ENCODE measurements at regions not wholly inside any gene's neighbourhood (a gene's known extent, or its start where the extent isn't known, plus 50 kb on each side); places are given as distances from the start of the nearest gene placed in this dataset.
A peak's percentile ranks its signal among the peaks of the same experiment; 100 is the strongest.

GRCh38 chr2:126446106-126446695 lies 209.8 kb upstream of the GYPC start:
- H3K4me1 ChIP-seq (ENCODE audit: control insufficient read depth in 4 of 4, insufficient read depth in 4 of 4, low read length in 3 of 4) = peaks cover 0 to 18% (median 13%) of the 10 kb centered on the region in 4 donors
- no peak overlapping the region for H3K4me3 ChIP-seq (ENCODE audit: low read depth in 1 of 3, low read length in 3 of 3)
- TF ChIP-seq FOXA2 (IDR thresholded peaks at IDR 0.05) (no peak), SP1 (IDR thresholded peaks at IDR 0.05) (no peak), TAF1 (conservative IDR thresholded peaks at IDR 0.05) (no peak), EGR1 (IDR thresholded peaks at IDR 0.05; ENCODE audit: low read depth in 2 of 2) (no peak), RXRA (IDR thresholded peaks at IDR 0.05) (no peak), GABPA (IDR thresholded peaks at IDR 0.05 in 1 of 2, conservative IDR thresholded peaks at IDR 0.05 in 1 of 2) (no peak), YY1 (IDR thresholded peaks at IDR 0.05) (no peak), JUND (IDR thresholded peaks at IDR 0.05) (no peak), HNF4G (IDR thresholded peaks at IDR 0.05) (no peak), RAD21 (IDR thresholded peaks at IDR 0.05) (no peak), MAX (IDR thresholded peaks at IDR 0.05) (no peak), HNF4A (conservative IDR thresholded peaks at IDR 0.05) (no peak), FOXA1 (IDR thresholded peaks at IDR 0.05) (no peak)
- TF ChIP-seq, protein P1, sequence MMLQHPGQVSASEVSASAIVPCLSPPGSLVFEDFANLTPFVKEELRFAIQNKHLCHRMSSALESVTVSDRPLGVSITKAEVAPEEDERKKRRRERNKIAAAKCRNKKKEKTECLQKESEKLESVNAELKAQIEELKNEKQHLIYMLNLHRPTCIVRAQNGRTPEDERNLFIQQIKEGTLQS (IDR thresholded peaks at IDR 0.05) = no peak
- TF ChIP-seq, protein P2, sequence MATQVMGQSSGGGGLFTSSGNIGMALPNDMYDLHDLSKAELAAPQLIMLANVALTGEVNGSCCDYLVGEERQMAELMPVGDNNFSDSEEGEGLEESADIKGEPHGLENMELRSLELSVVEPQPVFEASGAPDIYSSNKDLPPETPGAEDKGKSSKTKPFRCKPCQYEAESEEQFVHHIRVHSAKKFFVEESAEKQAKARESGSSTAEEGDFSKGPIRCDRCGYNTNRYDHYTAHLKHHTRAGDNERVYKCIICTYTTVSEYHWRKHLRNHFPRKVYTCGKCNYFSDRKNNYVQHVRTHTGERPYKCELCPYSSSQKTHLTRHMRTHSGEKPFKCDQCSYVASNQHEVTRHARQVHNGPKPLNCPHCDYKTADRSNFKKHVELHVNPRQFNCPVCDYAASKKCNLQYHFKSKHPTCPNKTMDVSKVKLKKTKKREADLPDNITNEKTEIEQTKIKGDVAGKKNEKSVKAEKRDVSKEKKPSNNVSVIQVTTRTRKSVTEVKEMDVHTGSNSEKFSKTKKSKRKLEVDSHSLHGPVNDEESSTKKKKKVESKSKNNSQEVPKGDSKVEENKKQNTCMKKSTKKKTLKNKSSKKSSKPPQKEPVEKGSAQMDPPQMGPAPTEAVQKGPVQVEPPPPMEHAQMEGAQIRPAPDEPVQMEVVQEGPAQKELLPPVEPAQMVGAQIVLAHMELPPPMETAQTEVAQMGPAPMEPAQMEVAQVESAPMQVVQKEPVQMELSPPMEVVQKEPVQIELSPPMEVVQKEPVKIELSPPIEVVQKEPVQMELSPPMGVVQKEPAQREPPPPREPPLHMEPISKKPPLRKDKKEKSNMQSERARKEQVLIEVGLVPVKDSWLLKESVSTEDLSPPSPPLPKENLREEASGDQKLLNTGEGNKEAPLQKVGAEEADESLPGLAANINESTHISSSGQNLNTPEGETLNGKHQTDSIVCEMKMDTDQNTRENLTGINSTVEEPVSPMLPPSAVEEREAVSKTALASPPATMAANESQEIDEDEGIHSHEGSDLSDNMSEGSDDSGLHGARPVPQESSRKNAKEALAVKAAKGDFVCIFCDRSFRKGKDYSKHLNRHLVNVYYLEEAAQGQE (IDR thresholded peaks at IDR 0.05) = no peak
- H3K36me3 ChIP-seq (ENCODE audit: control insufficient read depth in 4 of 4, insufficient read depth in 3 of 4, low read depth in 1 of 4, low read length in 3 of 4) = no peaks in the 10 kb centered on the region
- no peak overlapping the region for H3K27ac ChIP-seq (ENCODE audit: low read depth in 1 of 2, low read length in 2 of 2)
- 96% methylated on average over 3 of the region's 3 CpGs for WGBS
- H3K9me3 ChIP-seq (ENCODE audit: control insufficient read depth in 4 of 4, low read length in 3 of 4) = no peaks in the 10 kb centered on the region
- H3K9ac ChIP-seq (ENCODE audit: low read depth in 1 of 2, low read length in 2 of 2) = no peak overlapping the region
- H3K27me3 ChIP-seq (ENCODE audit: control insufficient read depth in 4 of 4, insufficient read depth in 4 of 4, low read length in 3 of 4) = no peaks in the 10 kb centered on the region
- no peak for DNase-seq (ENCODE audit: low spot score)

DNA sequence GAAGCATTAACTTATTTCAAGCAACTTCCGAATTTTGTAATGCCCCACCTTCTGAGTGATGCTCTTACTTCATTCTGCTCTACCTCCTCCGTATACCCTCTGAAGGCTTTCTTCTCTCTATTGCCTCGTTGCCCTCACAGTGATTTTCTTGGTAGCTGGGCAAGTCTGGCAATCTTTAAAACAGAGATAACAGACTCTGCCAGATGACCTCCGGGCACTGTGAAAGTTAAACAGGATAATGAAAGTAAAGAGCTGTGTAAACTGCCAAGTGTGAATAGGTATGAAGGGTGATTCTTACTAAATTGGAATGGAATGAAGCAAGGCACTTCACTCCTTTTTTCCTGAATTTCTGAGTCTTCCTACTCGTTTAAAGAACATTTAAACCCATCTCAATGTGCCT lies 207.3 kb upstream of the GYPC start:
- no peaks in the 10 kb centered on the region for H3K27me3 ChIP-seq (ENCODE audit: control insufficient read depth in 4 of 4, insufficient read depth in 4 of 4, low read length in 3 of 4)
- H3K36me3 ChIP-seq (ENCODE audit: control insufficient read depth in 4 of 4, insufficient read depth in 3 of 4, low read depth in 1 of 4, low read length in 3 of 4) = no peaks in the 10 kb centered on the region
- H3K9me3 ChIP-seq (ENCODE audit: control insufficient read depth in 4 of 4, low read length in 3 of 4) = no peaks in the 10 kb centered on the region
- WGBS = 19% methylated on average over 5 of the region's 5 CpGs
- H3K4me1 ChIP-seq (ENCODE audit: control insufficient read depth in 4 of 4, insufficient read depth in 4 of 4, low read length in 3 of 4) = peaks cover 0 to 18% (median 13%) of the 10 kb centered on the region in 4 donors
- H3K4me3 ChIP-seq (ENCODE audit: low read depth in 1 of 3, low read length in 3 of 3) = peak overlapping the region; percentile 20 to 48 (median 28)
- DNase-seq (ENCODE audit: low spot score) = no peak
- TF ChIP-seq TAF1 (conservative IDR thresholded peaks at IDR 0.05) (no peak), HNF4A (conservative IDR thresholded peaks at IDR 0.05) (no peak), RAD21 (IDR thresholded peaks at IDR 0.05) (peak in 1 of 2 donors; percentile 19), FOXA2 (IDR thresholded peaks at IDR 0.05) (peak; percentile 43), RXRA (IDR thresholded peaks at IDR 0.05) (peak in 1 of 2 donors; percentile 49), GABPA (IDR thresholded peaks at IDR 0.05 in 1 of 2, conservative IDR thresholded peaks at IDR 0.05 in 1 of 2) (no peak), JUND (IDR thresholded peaks at IDR 0.05) (peak in 1 of 2 donors; percentile 39)
- H3K9ac ChIP-seq (ENCODE audit: low read depth in 1 of 2, low read length in 2 of 2) = peak overlapping the region in 1 of 2 donors; percentile 14
- H3K27ac ChIP-seq (ENCODE audit: low read depth in 1 of 2, low read length in 2 of 2) = peak overlapping the region in 1 of 2 donors; percentile 18
